Glutamatergic neuron (in vitro differentiated cells): ENCODE measurements at regions not wholly inside any gene's neighbourhood (a gene's known extent, or its start where the extent isn't known, plus 50 kb on each side); places are given as distances from the start of the nearest gene placed in this dataset.

Experiments used
- DNase-seq: peaks from one replicate; pipeline ENCODE4 v3.0.0; 2022
- H3K27ac Mint-ChIP-seq: one replicate; pipeline ENCODE4 v1.8.0; 2020; ENCODE audit warnings: mild to moderate bottlenecking, mixed read lengths, inconsistent platforms; ENCODE audit not compliant: unreplicated experiment
- H3K27me3 Mint-ChIP-seq: one replicate; pipeline ENCODE4 v1.8.0; 2020; ENCODE audit warnings: mild to moderate bottlenecking, moderate library complexity, mixed read lengths, inconsistent platforms; ENCODE audit not compliant: unreplicated experiment
- H3K36me3 Mint-ChIP-seq: one replicate; pipeline ENCODE4 v1.8.0; 2020; ENCODE audit warnings: mild to moderate bottlenecking, mixed read lengths, inconsistent platforms; ENCODE audit not compliant: unreplicated experiment
- H3K4me1 Mint-ChIP-seq: one replicate; pipeline ENCODE4 v1.8.0; 2020; ENCODE audit warnings: mild to moderate bottlenecking, low read depth, mixed read lengths, inconsistent platforms; ENCODE audit not compliant: unreplicated experiment
- H3K4me3 Mint-ChIP-seq: one replicate; pipeline ENCODE4 v1.8.0; 2020; ENCODE audit warnings: mild to moderate bottlenecking, mixed read lengths, inconsistent platforms; ENCODE audit not compliant: unreplicated experiment
- H3K9me3 Mint-ChIP-seq: one replicate; pipeline ENCODE4 v1.8.0; 2020; ENCODE audit warnings: mild to moderate bottlenecking, moderate library complexity, mixed read lengths, inconsistent platforms; ENCODE audit not compliant: unreplicated experiment
- TF ChIP-seq, protein P1 (sequence below): fragments of 200-600 bp; sonication (generic); IDR thresholded peaks from one replicate; pipeline ENCODE4 v1.5.0; 2021; ENCODE audit not compliant: partially characterized antibody, unreplicated experiment

DNA sequence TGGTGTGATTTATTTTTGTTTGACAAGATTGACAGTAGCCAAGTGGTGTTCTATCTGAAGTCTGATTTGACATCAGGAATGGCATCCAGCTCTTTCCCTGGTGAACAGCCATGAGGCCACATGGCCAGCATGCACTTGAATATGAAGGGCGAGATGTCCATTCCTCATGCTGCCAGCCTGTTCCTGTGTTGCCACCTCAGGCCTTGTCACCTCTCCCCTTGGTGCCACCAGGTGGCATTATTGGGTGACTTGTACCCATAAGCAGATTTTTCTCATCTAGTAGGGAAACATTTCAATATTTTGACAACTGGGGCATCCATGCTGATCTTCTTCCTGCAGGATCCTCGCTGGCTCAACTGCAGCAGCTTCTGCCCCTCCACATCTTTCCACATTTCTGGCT is 199.1 kb downstream of the ERMARD start:
- H3K27ac Mint-ChIP-seq: no peak overlapping the region
- no peaks in the 10 kb centered on the region for H3K9me3 Mint-ChIP-seq
- H3K27me3 Mint-ChIP-seq: peaks cover 2% of the 10 kb centered on the region
- no peak for DNase-seq
- H3K4me3 Mint-ChIP-seq: no peak overlapping the region
- peaks cover 12% of the 10 kb centered on the region for H3K36me3 Mint-ChIP-seq
- no peaks in the 10 kb centered on the region for H3K4me1 Mint-ChIP-seq
- TF ChIP-seq, protein P1, sequence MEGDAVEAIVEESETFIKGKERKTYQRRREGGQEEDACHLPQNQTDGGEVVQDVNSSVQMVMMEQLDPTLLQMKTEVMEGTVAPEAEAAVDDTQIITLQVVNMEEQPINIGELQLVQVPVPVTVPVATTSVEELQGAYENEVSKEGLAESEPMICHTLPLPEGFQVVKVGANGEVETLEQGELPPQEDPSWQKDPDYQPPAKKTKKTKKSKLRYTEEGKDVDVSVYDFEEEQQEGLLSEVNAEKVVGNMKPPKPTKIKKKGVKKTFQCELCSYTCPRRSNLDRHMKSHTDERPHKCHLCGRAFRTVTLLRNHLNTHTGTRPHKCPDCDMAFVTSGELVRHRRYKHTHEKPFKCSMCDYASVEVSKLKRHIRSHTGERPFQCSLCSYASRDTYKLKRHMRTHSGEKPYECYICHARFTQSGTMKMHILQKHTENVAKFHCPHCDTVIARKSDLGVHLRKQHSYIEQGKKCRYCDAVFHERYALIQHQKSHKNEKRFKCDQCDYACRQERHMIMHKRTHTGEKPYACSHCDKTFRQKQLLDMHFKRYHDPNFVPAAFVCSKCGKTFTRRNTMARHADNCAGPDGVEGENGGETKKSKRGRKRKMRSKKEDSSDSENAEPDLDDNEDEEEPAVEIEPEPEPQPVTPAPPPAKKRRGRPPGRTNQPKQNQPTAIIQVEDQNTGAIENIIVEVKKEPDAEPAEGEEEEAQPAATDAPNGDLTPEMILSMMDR: no peak

DNA sequence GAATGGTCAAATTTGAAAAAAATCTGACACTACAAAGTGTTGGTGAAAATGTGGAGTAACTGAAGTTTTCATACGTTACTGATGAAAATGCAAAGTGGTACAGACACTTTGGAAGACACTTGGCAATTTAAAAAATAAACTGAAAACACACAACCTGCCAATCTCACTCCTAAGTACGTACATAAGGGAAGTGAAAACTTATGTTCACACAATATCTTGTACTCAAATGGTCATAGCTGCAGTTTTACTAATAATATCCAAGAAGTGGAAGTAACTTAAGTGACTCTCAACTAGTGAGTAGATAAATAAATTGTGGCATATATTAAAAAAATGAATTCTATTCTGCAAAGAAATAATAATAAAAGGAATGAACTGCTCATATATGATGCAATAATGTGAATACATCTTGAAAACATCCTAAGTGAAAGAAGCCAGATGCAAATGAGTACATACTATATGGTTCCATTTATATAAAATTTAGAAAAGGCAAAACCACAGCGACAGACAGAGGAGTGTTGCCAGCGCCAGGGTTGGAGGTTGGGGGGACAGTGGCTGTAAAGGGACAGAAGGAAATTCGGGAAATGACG is 198.2 kb downstream of the ERMARD start:
- H3K27ac Mint-ChIP-seq: no peak overlapping the region
- TF ChIP-seq, protein P1: no peak
- H3K36me3 Mint-ChIP-seq: peaks cover 12% of the 10 kb centered on the region
- no peaks in the 10 kb centered on the region for H3K4me1 Mint-ChIP-seq
- peaks cover 2% of the 10 kb centered on the region for H3K27me3 Mint-ChIP-seq
- no peaks in the 10 kb centered on the region for H3K9me3 Mint-ChIP-seq
- DNase-seq: no peak
- no peak overlapping the region for H3K4me3 Mint-ChIP-seq

DNA sequence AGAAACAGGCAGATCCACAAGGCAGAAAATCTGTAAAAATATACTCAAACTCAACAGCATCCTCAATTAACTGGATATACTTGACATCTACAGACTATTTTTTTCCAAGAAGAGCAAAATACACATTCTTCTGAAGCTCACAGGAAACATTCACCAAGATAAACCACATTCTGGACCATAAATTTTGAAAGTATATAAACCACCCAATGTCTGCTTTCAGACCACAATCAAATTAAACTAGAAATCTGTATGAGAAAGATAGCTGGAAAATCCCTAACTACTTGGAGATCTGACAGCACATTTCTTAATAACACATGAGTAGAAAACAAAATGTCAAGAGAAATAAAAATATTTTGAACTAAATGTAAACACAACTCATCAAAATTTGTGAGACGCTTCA is 195.5 kb downstream of the ERMARD start:
- peaks cover 20% of the 10 kb centered on the region for H3K36me3 Mint-ChIP-seq
- H3K4me3 Mint-ChIP-seq: no peak overlapping the region
- TF ChIP-seq, protein P1: no peak
- no peak overlapping the region for H3K27ac Mint-ChIP-seq
- no peak for DNase-seq
- no peaks in the 10 kb centered on the region for H3K9me3 Mint-ChIP-seq
- peaks cover 5% of the 10 kb centered on the region for H3K27me3 Mint-ChIP-seq
- H3K4me1 Mint-ChIP-seq: no peaks in the 10 kb centered on the region

DNA sequence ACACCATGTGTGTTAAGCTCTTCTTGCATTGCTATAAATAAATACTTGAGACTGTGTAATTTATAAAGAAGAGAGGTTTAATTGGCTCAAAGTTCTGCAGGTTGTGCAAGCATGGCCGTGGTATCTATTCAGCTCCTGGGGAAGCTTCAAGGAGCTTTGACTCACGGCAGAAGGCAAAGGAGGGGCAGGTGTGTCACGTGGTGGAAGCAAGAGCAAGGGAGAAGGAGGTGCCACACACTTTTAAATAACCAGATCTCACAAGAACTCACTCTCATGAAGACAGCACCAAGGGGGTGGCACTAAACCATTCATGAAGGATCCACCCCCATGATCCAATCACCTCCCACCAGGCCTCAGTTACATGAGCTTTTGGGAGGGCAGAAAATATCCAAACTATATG is 193.7 kb downstream of the ERMARD start:
- H3K9me3 Mint-ChIP-seq: peaks cover under 1% of the 10 kb centered on the region
- H3K36me3 Mint-ChIP-seq: peaks cover 15% of the 10 kb centered on the region
- DNase-seq: no peak
- peaks cover 5% of the 10 kb centered on the region for H3K27me3 Mint-ChIP-seq
- H3K4me3 Mint-ChIP-seq: no peak overlapping the region
- peaks cover 5% of the 10 kb centered on the region for H3K4me1 Mint-ChIP-seq
- H3K27ac Mint-ChIP-seq: no peak overlapping the region
- TF ChIP-seq, protein P1: no peak

DNA sequence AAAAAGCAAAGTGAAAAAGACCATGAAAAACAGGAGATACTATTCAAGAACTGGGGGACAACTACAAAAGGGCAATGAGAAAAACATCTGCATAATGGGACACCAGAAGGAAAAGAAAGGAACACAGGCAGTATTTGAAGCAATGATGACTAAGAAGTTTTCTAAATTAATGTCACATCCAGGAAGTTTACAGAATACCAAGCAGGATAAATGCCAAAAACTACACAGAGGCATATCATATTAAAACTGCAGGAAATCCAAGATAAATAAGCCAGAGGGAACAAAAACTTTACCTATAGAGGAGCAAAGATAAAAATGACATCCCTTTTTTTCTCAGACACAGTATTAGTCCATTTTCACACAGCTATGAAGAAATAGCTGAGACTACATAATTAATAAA is 193.0 kb downstream of the ERMARD start:
- Mint-ChIP-seq H3K27ac (no peak overlapping the region), H3K4me3 (no peak overlapping the region), H3K27me3 (peaks cover 5% of the 10 kb centered on the region), H3K9me3 (peaks cover 2% of the 10 kb centered on the region), H3K36me3 (peaks cover 15% of the 10 kb centered on the region), H3K4me1 (peaks cover 5% of the 10 kb centered on the region)
- TF ChIP-seq, protein P1: no peak
- DNase-seq: no peak
